WI38 (cell line): ENCODE measurements at regions not wholly inside any gene's neighbourhood (a gene's known extent, or its start where the extent isn't known, plus 50 kb on each side); places are given as distances from the start of the nearest gene placed in this dataset.

Experiments used
- H3K4me3 ChIP-seq: 2 replicates; pipeline ENCODE4 v1.5.1; 2011; ENCODE audit warnings: low read depth, mild to moderate bottlenecking, control low read depth, low read length
- CTCF ChIP-seq: IDR thresholded peaks from 2 replicates; pipeline ENCODE4 v1.5.1; 2012; ENCODE audit warnings: low read depth, mild to moderate bottlenecking, control low read depth, low read length

GRCh38 chr22:47740109-47740805, 977.8 kb downstream of the TBC1D22A start:
- no peak overlapping the region for H3K4me3 ChIP-seq
- no peak for TF ChIP-seq CTCF

- no peak for TF ChIP-seq CTCF
These were observed 977.0 kb downstream of the TBC1D22A start for GRCh38 chr22:47739291-47740015.

GRCh38 chr22:47738472-47739013, 976.1 kb downstream of the TBC1D22A start:
- no peak for TF ChIP-seq CTCF
- no peak overlapping the region for H3K4me3 ChIP-seq

More at GRCh38 chr22:47739291-47740015, 977.0 kb downstream of the TBC1D22A start:
- H3K4me3 ChIP-seq, result no peak overlapping the region

GRCh38 chr22:47736186-47737034, 974.0 kb downstream of the TBC1D22A start:
- TF ChIP-seq CTCF, result no peak
- no peak overlapping the region for H3K4me3 ChIP-seq

- TF ChIP-seq CTCF, result no peak
- no peak overlapping the region for H3K4me3 ChIP-seq
These were observed 972.1 kb downstream of the TBC1D22A start for GRCh38 chr22:47734511-47734910.

GRCh38 chr22:47727641-47728040, 965.2 kb downstream of the TBC1D22A start:
- H3K4me3 ChIP-seq, result no peak overlapping the region
- TF ChIP-seq CTCF, result no peak

- H3K4me3 ChIP-seq, result no peak overlapping the region
- no peak for TF ChIP-seq CTCF
These were observed 962.3 kb downstream of the TBC1D22A start for GRCh38 chr22:47724751-47725150.
